ENCODE measurements at regions not wholly inside any gene's neighbourhood (a gene's known extent, or its start where the extent isn't known, plus 50 kb on each side); places are given as distances from the start of the nearest gene placed in this dataset.

GRCh38 chr2:147438882-147439281 lies 405.9 kb upstream of the ACVR2A start:
- no peaks in the 10 kb centered on the region for H3K9me3 Mint-ChIP-seq (ENCODE audit: unreplicated experiment)
- DNase-seq (ENCODE audit: extremely low spot score, unreplicated experiment), result no peak
- H3K36me3 Mint-ChIP-seq (ENCODE audit: unreplicated experiment), result no peaks in the 10 kb centered on the region
- H3K27ac Mint-ChIP-seq (ENCODE audit: unreplicated experiment), result no peak overlapping the region
- H3K4me1 Mint-ChIP-seq (ENCODE audit: unreplicated experiment), result no peaks in the 10 kb centered on the region
- H3K4me3 Mint-ChIP-seq (ENCODE audit: unreplicated experiment), result no peak overlapping the region
- no peak for TF ChIP-seq CTCF (IDR thresholded peaks at IDR 0.05)
- H3K27me3 Mint-ChIP-seq (ENCODE audit: unreplicated experiment), result peaks cover 2% of the 10 kb centered on the region

GRCh38 chr2:147433822-147434221 lies 411.0 kb upstream of the ACVR2A start:
- H3K4me1 Mint-ChIP-seq (ENCODE audit: unreplicated experiment), result no peaks in the 10 kb centered on the region
- H3K9me3 Mint-ChIP-seq (ENCODE audit: unreplicated experiment), result peaks cover 4% of the 10 kb centered on the region
- no peak overlapping the region for H3K27ac Mint-ChIP-seq (ENCODE audit: unreplicated experiment)
- DNase-seq (ENCODE audit: extremely low spot score, unreplicated experiment), result no peak
- no peak overlapping the region for H3K4me3 Mint-ChIP-seq (ENCODE audit: unreplicated experiment)
- H3K36me3 Mint-ChIP-seq (ENCODE audit: unreplicated experiment), result no peaks in the 10 kb centered on the region
- no peak for TF ChIP-seq CTCF (IDR thresholded peaks at IDR 0.05)
- H3K27me3 Mint-ChIP-seq (ENCODE audit: unreplicated experiment), result no peaks in the 10 kb centered on the region

- no peak for TF ChIP-seq CTCF (IDR thresholded peaks at IDR 0.05)
- Mint-ChIP-seq H3K27me3 (ENCODE audit: unreplicated experiment) (no peaks in the 10 kb centered on the region), H3K4me3 (ENCODE audit: unreplicated experiment) (no peak overlapping the region), H3K9me3 (ENCODE audit: unreplicated experiment) (peaks cover 4% of the 10 kb centered on the region), H3K36me3 (ENCODE audit: unreplicated experiment) (no peaks in the 10 kb centered on the region), H3K27ac (ENCODE audit: unreplicated experiment) (no peak overlapping the region), H3K4me1 (ENCODE audit: unreplicated experiment) (no peaks in the 10 kb centered on the region)
- DNase-seq (ENCODE audit: extremely low spot score, unreplicated experiment), result no peak
Measured at GRCh38 chr2:147430408-147430807, 414.4 kb upstream of the ACVR2A start.

GRCh38 chr2:147428120-147428747 lies 416.6 kb upstream of the ACVR2A start:
- DNase-seq (ENCODE audit: extremely low spot score, unreplicated experiment), result no peak
- no peaks in the 10 kb centered on the region for H3K27me3 Mint-ChIP-seq (ENCODE audit: unreplicated experiment)
- no peak overlapping the region for H3K27ac Mint-ChIP-seq (ENCODE audit: unreplicated experiment)
- no peaks in the 10 kb centered on the region for H3K4me1 Mint-ChIP-seq (ENCODE audit: unreplicated experiment)
- peaks cover 4% of the 10 kb centered on the region for H3K9me3 Mint-ChIP-seq (ENCODE audit: unreplicated experiment)
- no peak for TF ChIP-seq CTCF (IDR thresholded peaks at IDR 0.05)
- H3K4me3 Mint-ChIP-seq (ENCODE audit: unreplicated experiment), result no peak overlapping the region
- no peaks in the 10 kb centered on the region for H3K36me3 Mint-ChIP-seq (ENCODE audit: unreplicated experiment)

GRCh38 chr2:147425437-147426029 lies 419.3 kb upstream of the ACVR2A start:
- no peak for TF ChIP-seq CTCF (IDR thresholded peaks at IDR 0.05)
- H3K27ac Mint-ChIP-seq (ENCODE audit: unreplicated experiment), result no peak overlapping the region

More at GRCh38 chr2:147425437-147426029, 419.3 kb upstream of the ACVR2A start:
- no peak overlapping the region for H3K4me3 Mint-ChIP-seq (ENCODE audit: unreplicated experiment)
- no peaks in the 10 kb centered on the region for H3K36me3 Mint-ChIP-seq (ENCODE audit: unreplicated experiment)
- no peaks in the 10 kb centered on the region for H3K27me3 Mint-ChIP-seq (ENCODE audit: unreplicated experiment)
- H3K4me1 Mint-ChIP-seq (ENCODE audit: unreplicated experiment), result no peaks in the 10 kb centered on the region
- peaks cover under 1% of the 10 kb centered on the region for H3K9me3 Mint-ChIP-seq (ENCODE audit: unreplicated experiment)
- DNase-seq (ENCODE audit: extremely low spot score, unreplicated experiment), result no peak

Measured in osteocyte (in vitro differentiated cells).